C4-2B (cell line): ENCODE measurements at regions not wholly inside any gene's neighbourhood (a gene's known extent, or its start where the extent isn't known, plus 50 kb on each side); places are given as distances from the start of the nearest gene placed in this dataset.

Source experiments
- CTCF ChIP-seq: fragments of 450-650 bp; conservative IDR thresholded peaks from 2 replicates; pipeline ENCODE4 v1.5.1; 2017; ENCODE audit warnings: mild to moderate bottlenecking
- ZFX ChIP-seq: fragments of 450-650 bp; IDR thresholded peaks from 2 replicates; pipeline ENCODE4 v1.6.1; 2017

- TF ChIP-seq CTCF (no peak), ZFX (no peak)
Observed at GRCh38 chr3:102290241-102290640, 144.6 kb upstream of the ZPLD1 start.
